Common myeloid progenitor, CD34-positive (primary cell): ENCODE measurements at regions not wholly inside any gene's neighbourhood (a gene's known extent, or its start where the extent isn't known, plus 50 kb on each side); places are given as distances from the start of the nearest gene placed in this dataset.

Source experiments
- CTCF ChIA-PET: fragments of 350-600 bp; sonication (Branson Sonifier 250); formaldehyde crosslinking; loops from one replicate; lab custom pipeline; 2021; ENCODE audit warnings: antibody characterized with exemption; lab: Charles Lee
- POLR2A ChIA-PET: fragments of 350-600 bp; sonication (Branson Sonifier 250); formaldehyde crosslinking; loops from one replicate; lab custom pipeline; 2021; ENCODE audit warnings: antibody characterized with exemption; lab: Charles Lee
- DNase-seq, 3 donors: peaks; one replicate each; pipeline versions ENCODE4 v3.0.0 to v3.0.0-alpha.2; 2013
- H3K27ac ChIP-seq, 2 experiments: 1 replicate in 1 of 2; 2 replicates in 1 of 2; pipeline ENCODE4 v1.7.0; 2013; ENCODE audit warnings: inconsistent platforms in 2 of 2, low read length in 2 of 2, mild to moderate bottlenecking in 2 of 2, low read depth in 1 of 2, moderate library complexity in 1 of 2; ENCODE audit not compliant: severe bottlenecking in 2 of 2, insufficient read depth in 1 of 2, poor library complexity in 1 of 2
- H3K27me3 ChIP-seq, 5 experiments: replicated peaks in 2 of 5; 1 replicate in 3 of 5; 2 replicates in 2 of 5; pipeline versions ENCODE4 v1.6.1 to v1.7.0; 2013; ENCODE audit warnings: low read length in 4 of 5, mild to moderate bottlenecking in 2 of 5, moderate library complexity in 2 of 5, inconsistent platforms in 1 of 5; ENCODE audit not compliant: insufficient read depth in 5 of 5, control insufficient read depth in 4 of 5
- H3K36me3 ChIP-seq, 4 experiments: 1 replicate in 2 of 4; 2 replicates in 2 of 4; pipeline versions ENCODE4 v1.6.1 to v1.7.0; 2013; ENCODE audit warnings: low read length in 3 of 4, control low read depth in 1 of 4, mild to moderate bottlenecking in 1 of 4; ENCODE audit not compliant: control insufficient read depth in 4 of 4, insufficient read depth in 4 of 4
- H3K4me1 ChIP-seq, 4 experiments: 1 replicate in 3 of 4; 2 replicates in 1 of 4; pipeline versions ENCODE4 v1.6.1 to v1.7.1; 2013; ENCODE audit warnings: low read length in 3 of 4, mild to moderate bottlenecking in 3 of 4, control low read depth in 1 of 4, inconsistent platforms in 1 of 4, moderate library complexity in 1 of 4; ENCODE audit not compliant: control insufficient read depth in 4 of 4, insufficient read depth in 4 of 4; ENCODE audit errors: control extremely low read depth in 1 of 4
- H3K4me3 ChIP-seq, 7 experiments: 1 replicate in 4 of 7; 2 replicates in 3 of 7; pipeline versions ENCODE4 v1.5.1 to v1.7.0; 2013; ENCODE audit warnings: mild to moderate bottlenecking in 7 of 7, low read length in 6 of 7, moderate library complexity in 6 of 7, inconsistent platforms in 2 of 7, low read depth in 2 of 7, control low read depth in 1 of 7; ENCODE audit not compliant: insufficient read depth in 4 of 7, control insufficient read depth in 1 of 7; ENCODE audit errors: extremely low read depth in 1 of 7
- H3K9me3 ChIP-seq, 5 experiments: 1 replicate in 4 of 5; 2 replicates in 1 of 5; pipeline versions ENCODE4 v1.6.1 to v1.7.1; 2013; ENCODE audit warnings: low read length in 4 of 5, mild to moderate bottlenecking in 2 of 5, inconsistent platforms in 1 of 5, low read depth in 1 of 5, moderate library complexity in 1 of 5; ENCODE audit not compliant: control insufficient read depth in 4 of 5, insufficient read depth in 2 of 5; ENCODE audit errors: control extremely low read depth in 1 of 5
- WGBS: methylation state at CpG from one replicate; pipeline ENCODE4 v1.1.5; 2013; ENCODE audit not compliant: insufficient coverage; 5-methylcytosine and 5-hydroxymethylcytosine counted together

GRCh38 chr11:129722529-129722928 is 93.1 kb upstream of the TMEM45B start:
- Histone ChIP-seq H3K36me3 (no peaks in the 10 kb centered on the region), H3K9me3 (no peaks in the 10 kb centered on the region), H3K27ac (no peak overlapping the region), H3K27me3 (peaks cover 0 to 24% (median 0%) of the 10 kb centered on the region in 5 experiments), H3K4me3 (no peak overlapping the region), H3K4me1 (no peaks in the 10 kb centered on the region)
- ChIA-PET POLR2A (no interaction called here), CTCF (interaction anchor here (1.0 kb wide), 1 partner anchor 10 kb away, joined by 3 read pairs; no protein-coding TSS in a partner anchor)
- no peak for DNase-seq
- 92% methylated on average over 6 of the region's 6 CpGs for WGBS

GRCh38 chr11:129723146-129723760 is 92.4 kb upstream of the TMEM45B start:
- Histone ChIP-seq H3K36me3 (no peaks in the 10 kb centered on the region), H3K27me3 (peaks cover 0 to 24% (median 0%) of the 10 kb centered on the region in 5 experiments), H3K4me3 (no peak overlapping the region), H3K27ac (no peak overlapping the region), H3K9me3 (no peaks in the 10 kb centered on the region), H3K4me1 (no peaks in the 10 kb centered on the region)
- ChIA-PET CTCF (no interaction called here), POLR2A (no interaction called here)
- 87% methylated on average over 7 of the region's 13 CpGs for WGBS
- DNase-seq = no peak

- 91% methylated on average over 11 of the region's 11 CpGs for WGBS
- DNase-seq = no peak
- H3K9me3 ChIP-seq = no peaks in the 10 kb centered on the region
- H3K4me1 ChIP-seq = no peaks in the 10 kb centered on the region
- peaks cover 0 to 24% (median 0%) of the 10 kb centered on the region in 5 experiments for H3K27me3 ChIP-seq
- ChIA-PET POLR2A (no interaction called here), CTCF (no interaction called here)
- no peak overlapping the region for H3K27ac ChIP-seq
- H3K36me3 ChIP-seq = no peaks in the 10 kb centered on the region
- H3K4me3 ChIP-seq = no peak overlapping the region
These were observed 91.9 kb upstream of the TMEM45B start for GRCh38 chr11:129723761-129724162.

- WGBS = 94% methylated on average over 2 of the region's 5 CpGs
- Histone ChIP-seq H3K9me3 (no peaks in the 10 kb centered on the region), H3K27me3 (peaks cover 0 to 26% (median 0%) of the 10 kb centered on the region in 5 experiments), H3K4me3 (no peak overlapping the region), H3K36me3 (no peaks in the 10 kb centered on the region), H3K27ac (no peak overlapping the region), H3K4me1 (no peaks in the 10 kb centered on the region)
- DNase-seq = no peak
- ChIA-PET POLR2A (no interaction called here), CTCF (interaction anchor here (1.9 kb wide), 1 partner anchor 25 kb away, joined by 4 read pairs; no protein-coding TSS in a partner anchor)
These were observed 90.8 kb upstream of the TMEM45B start for GRCh38 chr11:129724866-129725265.

- CTCF ChIA-PET = interaction anchor here (1.9 kb wide), 1 partner anchor 24 kb away, joined by 4 read pairs; no protein-coding TSS in a partner anchor
- no peaks in the 10 kb centered on the region for H3K36me3 ChIP-seq
- H3K4me1 ChIP-seq = no peaks in the 10 kb centered on the region
- POLR2A ChIA-PET = no interaction called here
- no peak overlapping the region for H3K4me3 ChIP-seq
- DNase-seq = no peak
- H3K9me3 ChIP-seq = no peaks in the 10 kb centered on the region
- H3K27ac ChIP-seq = no peak overlapping the region
- 100% methylated on average over 3 of the region's 7 CpGs for WGBS
- H3K27me3 ChIP-seq = peaks cover 0 to 21% (median 0%) of the 10 kb centered on the region in 5 experiments
These were observed 89.5 kb upstream of the TMEM45B start for GRCh38 chr11:129726179-129726578.

GRCh38 chr11:129728581-129728980 is 87.1 kb upstream of the TMEM45B start:
- WGBS = 91% methylated on average over 6 of the region's 7 CpGs
- POLR2A ChIA-PET = no interaction called here
- CTCF ChIA-PET = no interaction called here
- no peak overlapping the region for H3K4me3 ChIP-seq
- no peaks in the 10 kb centered on the region for H3K9me3 ChIP-seq
- no peaks in the 10 kb centered on the region for H3K36me3 ChIP-seq
- H3K27me3 ChIP-seq = peaks cover 0 to 23% (median 9%) of the 10 kb centered on the region in 5 experiments
- H3K4me1 ChIP-seq = no peaks in the 10 kb centered on the region
- no peak for DNase-seq
- no peak overlapping the region for H3K27ac ChIP-seq

- peaks cover 0 to 22% (median 9%) of the 10 kb centered on the region in 5 experiments for H3K27me3 ChIP-seq
- no peaks in the 10 kb centered on the region for H3K36me3 ChIP-seq
- POLR2A ChIA-PET = no interaction called here
- no peak overlapping the region for H3K27ac ChIP-seq
- H3K4me1 ChIP-seq = no peaks in the 10 kb centered on the region
- no peaks in the 10 kb centered on the region for H3K9me3 ChIP-seq
- CTCF ChIA-PET = no interaction called here
- WGBS = 86% methylated on average over 4 of the region's 5 CpGs
- H3K4me3 ChIP-seq = no peak overlapping the region
- no peak for DNase-seq
These were observed 86.4 kb upstream of the TMEM45B start for GRCh38 chr11:129729216-129729615.
